ENCODE measurements at regions not wholly inside any gene's neighbourhood (a gene's known extent, or its start where the extent isn't known, plus 50 kb on each side); places are given as distances from the start of the nearest gene placed in this dataset.

DNA sequence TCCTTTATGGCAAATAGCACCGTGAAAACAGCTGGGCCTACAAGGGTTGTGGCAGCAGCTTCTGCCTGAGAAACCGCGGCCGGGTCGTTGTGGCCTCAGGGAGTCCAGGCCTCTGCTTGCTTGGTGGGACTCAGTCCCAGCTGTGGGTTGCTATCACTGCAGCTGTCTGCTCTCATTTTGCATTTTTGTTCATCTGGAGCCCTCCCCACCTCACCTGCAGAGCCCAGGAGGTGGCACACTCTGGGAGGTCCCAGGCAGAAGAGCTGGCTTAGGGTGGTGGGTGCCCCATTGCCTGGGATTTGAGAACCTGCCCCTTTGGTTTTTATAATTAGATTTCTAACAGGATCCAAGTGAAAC lies 138.4 kb downstream of the GADD45G start:
- Histone ChIP-seq H2AFZ (ENCODE audit: low read length) (no peak overlapping the region), H3K27me3 (ENCODE audit: insufficient read depth, low read length) (no peaks in the 10 kb centered on the region), H3K27ac (ENCODE audit: low read depth, low read length, poor library complexity, severe bottlenecking) (no peak overlapping the region), H3F3A (ENCODE audit: insufficient read depth, low read length) (no peaks in the 10 kb centered on the region), H3K4me2 (ENCODE audit: low read length) (no peak overlapping the region), H3K4me3 (ENCODE audit: low read depth, low read length, poor library complexity, severe bottlenecking) (no peak overlapping the region), H3K9me2 (ENCODE audit: low read depth, low read length) (no peaks in the 10 kb centered on the region), H3K9ac (ENCODE audit: low read length) (no peak overlapping the region), H3K36me3 (ENCODE audit: insufficient read depth, low read length) (no peaks in the 10 kb centered on the region), H4K20me1 (ENCODE audit: insufficient read depth, low read length) (no peaks in the 10 kb centered on the region), H3K79me2 (ENCODE audit: insufficient read depth, low read length) (no peaks in the 10 kb centered on the region), H3K4me1 (ENCODE audit: insufficient read depth, low read length, severe bottlenecking) (no peaks in the 10 kb centered on the region), H3K9me3 (ENCODE audit: low read length) (no peaks in the 10 kb centered on the region)
- no peak for TF ChIP-seq EZH2 (IDR thresholded peaks at IDR 0.05; ENCODE audit: borderline replicate concordance, low read length)
- TF ChIP-seq, protein P1, sequence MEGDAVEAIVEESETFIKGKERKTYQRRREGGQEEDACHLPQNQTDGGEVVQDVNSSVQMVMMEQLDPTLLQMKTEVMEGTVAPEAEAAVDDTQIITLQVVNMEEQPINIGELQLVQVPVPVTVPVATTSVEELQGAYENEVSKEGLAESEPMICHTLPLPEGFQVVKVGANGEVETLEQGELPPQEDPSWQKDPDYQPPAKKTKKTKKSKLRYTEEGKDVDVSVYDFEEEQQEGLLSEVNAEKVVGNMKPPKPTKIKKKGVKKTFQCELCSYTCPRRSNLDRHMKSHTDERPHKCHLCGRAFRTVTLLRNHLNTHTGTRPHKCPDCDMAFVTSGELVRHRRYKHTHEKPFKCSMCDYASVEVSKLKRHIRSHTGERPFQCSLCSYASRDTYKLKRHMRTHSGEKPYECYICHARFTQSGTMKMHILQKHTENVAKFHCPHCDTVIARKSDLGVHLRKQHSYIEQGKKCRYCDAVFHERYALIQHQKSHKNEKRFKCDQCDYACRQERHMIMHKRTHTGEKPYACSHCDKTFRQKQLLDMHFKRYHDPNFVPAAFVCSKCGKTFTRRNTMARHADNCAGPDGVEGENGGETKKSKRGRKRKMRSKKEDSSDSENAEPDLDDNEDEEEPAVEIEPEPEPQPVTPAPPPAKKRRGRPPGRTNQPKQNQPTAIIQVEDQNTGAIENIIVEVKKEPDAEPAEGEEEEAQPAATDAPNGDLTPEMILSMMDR (IDR thresholded peaks at IDR 0.05; ENCODE audit: low read length) = no peak

DNA sequence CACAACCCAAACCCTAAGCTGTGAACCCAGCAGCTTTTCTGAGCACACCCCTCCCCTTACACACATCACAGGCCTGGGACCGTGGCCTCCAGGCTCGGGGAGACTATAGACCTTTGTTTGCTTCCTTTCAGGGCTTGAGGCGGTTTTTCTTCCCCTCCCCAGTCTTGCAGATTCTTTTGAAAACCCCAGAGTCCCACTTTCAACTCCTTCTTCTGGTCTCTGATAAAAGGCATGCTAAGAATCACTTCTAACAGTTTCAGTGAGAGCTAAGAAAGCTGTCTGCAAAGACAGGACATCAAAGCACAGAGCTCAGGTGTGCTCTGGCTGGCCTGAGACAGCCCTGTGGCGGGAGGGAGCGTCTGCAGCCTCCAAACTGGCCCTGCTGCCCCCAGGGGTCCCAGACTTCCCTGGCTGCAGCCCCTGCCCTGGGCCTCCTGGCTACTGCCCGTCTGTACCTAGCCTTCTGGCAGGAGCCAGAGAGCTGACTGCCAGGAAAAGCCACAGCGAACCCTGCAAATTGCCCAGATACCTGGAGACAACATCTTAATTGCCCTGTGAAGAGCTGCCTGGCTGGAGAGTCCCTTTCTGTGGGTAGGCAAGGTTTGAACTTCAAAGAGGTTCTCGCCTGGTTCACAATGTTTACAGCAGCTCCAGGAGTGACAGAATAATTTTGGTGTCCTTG lies 138.9 kb downstream of the GADD45G start:
- Histone ChIP-seq H3K27me3 (ENCODE audit: insufficient read depth, low read length) (no peaks in the 10 kb centered on the region), H2AFZ (ENCODE audit: low read length) (no peak overlapping the region), H3K79me2 (ENCODE audit: insufficient read depth, low read length) (no peaks in the 10 kb centered on the region), H3K36me3 (ENCODE audit: insufficient read depth, low read length) (no peaks in the 10 kb centered on the region), H3K4me3 (ENCODE audit: low read depth, low read length, poor library complexity, severe bottlenecking) (no peak overlapping the region), H3K9me2 (ENCODE audit: low read depth, low read length) (no peaks in the 10 kb centered on the region), H3K4me1 (ENCODE audit: insufficient read depth, low read length, severe bottlenecking) (no peaks in the 10 kb centered on the region), H3K9ac (ENCODE audit: low read length) (no peak overlapping the region), H3F3A (ENCODE audit: insufficient read depth, low read length) (no peaks in the 10 kb centered on the region), H3K9me3 (ENCODE audit: low read length) (no peaks in the 10 kb centered on the region), H4K20me1 (ENCODE audit: insufficient read depth, low read length) (no peaks in the 10 kb centered on the region), H3K27ac (ENCODE audit: low read depth, low read length, poor library complexity, severe bottlenecking) (no peak overlapping the region), H3K4me2 (ENCODE audit: low read length) (no peak overlapping the region)
- no peak for TF ChIP-seq EZH2 (IDR thresholded peaks at IDR 0.05; ENCODE audit: borderline replicate concordance, low read length)
- TF ChIP-seq, protein P1 (IDR thresholded peaks at IDR 0.05; ENCODE audit: low read length) = no peak

DNA sequence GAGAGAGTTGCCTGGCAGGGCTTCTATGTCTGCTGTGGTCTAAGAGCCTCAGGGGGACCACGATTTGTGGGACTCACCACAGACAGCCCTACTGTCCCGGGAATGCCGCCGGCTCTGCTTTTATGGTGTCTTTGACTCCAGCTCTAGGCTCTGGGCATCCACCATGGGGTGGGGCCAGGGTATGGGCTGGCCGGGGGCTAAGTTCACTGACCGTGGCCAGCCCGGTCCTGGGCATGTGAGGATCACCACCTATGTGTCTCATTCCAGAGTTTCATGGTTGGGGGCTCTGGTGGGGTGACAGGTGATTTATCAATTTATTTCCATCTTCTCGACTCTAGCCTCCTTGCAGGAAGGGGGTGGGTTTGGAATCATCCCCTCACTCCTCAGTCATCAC lies 139.4 kb downstream of the GADD45G start:
- Histone ChIP-seq H3K36me3 (ENCODE audit: insufficient read depth, low read length) (no peaks in the 10 kb centered on the region), H3K27me3 (ENCODE audit: insufficient read depth, low read length) (no peaks in the 10 kb centered on the region), H3F3A (ENCODE audit: insufficient read depth, low read length) (no peaks in the 10 kb centered on the region), H3K9me2 (ENCODE audit: low read depth, low read length) (no peaks in the 10 kb centered on the region), H3K9ac (ENCODE audit: low read length) (no peak overlapping the region), H3K9me3 (ENCODE audit: low read length) (no peaks in the 10 kb centered on the region), H3K79me2 (ENCODE audit: insufficient read depth, low read length) (no peaks in the 10 kb centered on the region), H3K4me3 (ENCODE audit: low read depth, low read length, poor library complexity, severe bottlenecking) (no peak overlapping the region), H3K4me1 (ENCODE audit: insufficient read depth, low read length, severe bottlenecking) (no peaks in the 10 kb centered on the region), H2AFZ (ENCODE audit: low read length) (no peak overlapping the region), H4K20me1 (ENCODE audit: insufficient read depth, low read length) (no peaks in the 10 kb centered on the region), H3K27ac (ENCODE audit: low read depth, low read length, poor library complexity, severe bottlenecking) (no peak overlapping the region), H3K4me2 (ENCODE audit: low read length) (no peak overlapping the region)
- TF ChIP-seq, protein P1 (IDR thresholded peaks at IDR 0.05; ENCODE audit: low read length) = no peak
- no peak for TF ChIP-seq EZH2 (IDR thresholded peaks at IDR 0.05; ENCODE audit: borderline replicate concordance, low read length)

Data from OCI-LY1 (cell line).